Suprapubic skin (tissue), 4 donors: ENCODE measurements at regions not wholly inside any gene's neighbourhood (a gene's known extent, or its start where the extent isn't known, plus 50 kb on each side); places are given as distances from the start of the nearest gene placed in this dataset.

ENCODE experiments used
- CTCF ChIP-seq, 2 donors: fragments of 200-600 bp in 1 of 2; fragments of 450-650 bp in 1 of 2; sonication (generic) in 1 of 2; IDR thresholded peaks; one replicate each; pipeline ENCODE4 v1.5.1; 2016 to 2019; ENCODE audit warnings: antibody characterized with exemption in 2 of 2, mild to moderate bottlenecking in 1 of 2, moderate library complexity in 1 of 2
- EP300 ChIP-seq: sonication (generic); formaldehyde crosslinking; IDR thresholded peaks from one replicate; pipeline ENCODE4 v1.6.1; 2017; ENCODE audit warnings: antibody characterized with exemption
- POLR2A ChIP-seq, 2 donors: fragments of 450-650 bp; IDR thresholded peaks; one replicate each; pipeline ENCODE4 v1.6.1; 2017; ENCODE audit warnings: antibody characterized with exemption in 2 of 2, mild to moderate bottlenecking in 2 of 2, moderate library complexity in 2 of 2
- POLR2AphosphoS5 ChIP-seq, 3 donors: sonication (generic); formaldehyde crosslinking; IDR thresholded peaks; one replicate each; pipeline ENCODE4 v1.6.1; 2017; ENCODE audit warnings: antibody characterized with exemption in 3 of 3

DNA sequence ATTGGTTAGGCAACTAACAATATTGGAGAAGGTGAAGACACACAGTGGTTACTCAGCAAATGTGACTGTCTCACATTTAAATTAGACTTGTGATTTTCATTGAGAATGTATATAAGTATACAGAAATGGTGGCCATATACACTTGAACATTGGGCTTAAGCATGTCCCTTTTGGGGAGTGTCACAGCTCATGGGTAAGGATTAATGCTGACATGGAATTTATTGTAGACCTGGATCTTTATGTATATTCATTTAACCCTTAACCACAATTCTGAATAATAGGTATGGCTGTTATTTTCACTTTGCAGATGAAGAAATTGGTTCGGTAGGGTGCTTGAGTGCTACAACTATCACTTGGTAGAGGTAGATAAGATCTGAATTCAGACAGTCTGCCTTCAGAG is 95.5 kb upstream of the WDFY3 start:
- no peak for TF ChIP-seq POLR2AphosphoS5 (IDR thresholded peaks at IDR 0.05)
- no peak for TF ChIP-seq CTCF (IDR thresholded peaks at IDR 0.05)
- TF ChIP-seq EP300, result no peak
- TF ChIP-seq POLR2A (IDR thresholded peaks at IDR 0.05), result no peak
